BLaER1 (cell line): ENCODE measurements at regions not wholly inside any gene's neighbourhood (a gene's known extent, or its start where the extent isn't known, plus 50 kb on each side); places are given as distances from the start of the nearest gene placed in this dataset.

ENCODE experiments used
- H3K27ac ChIP-seq: shearing (Covaris generic); formaldehyde crosslinking; 2 replicates; pipeline ENCODE4 v1.8.1; 2022
- H3K27me3 ChIP-seq: shearing (Covaris generic); formaldehyde crosslinking; 2 replicates; pipeline ENCODE4 v1.8.1; 2022
- H3K36me3 ChIP-seq: shearing (Covaris generic); formaldehyde crosslinking; 2 replicates; pipeline ENCODE4 v1.8.1; 2022
- H3K4me1 ChIP-seq: shearing (Covaris generic); formaldehyde crosslinking; 2 replicates; pipeline ENCODE4 v1.8.1; 2022
- H3K4me2 ChIP-seq: shearing (Covaris generic); formaldehyde crosslinking; 2 replicates; pipeline ENCODE4 v1.8.1; 2022
- H3K4me3 ChIP-seq: shearing (Covaris generic); formaldehyde crosslinking; 2 replicates; pipeline ENCODE4 v1.8.1; 2022
- H3K9ac ChIP-seq: shearing (Covaris generic); formaldehyde crosslinking; 2 replicates; pipeline ENCODE4 v1.8.1; 2022
- H3K9me3 ChIP-seq: shearing (Covaris generic); formaldehyde crosslinking; 2 replicates; pipeline ENCODE4 v1.8.1; 2022
- H4K20me1 ChIP-seq: shearing (Covaris generic); formaldehyde crosslinking; 2 replicates; pipeline ENCODE4 v1.8.1; 2022
- Cebpa-rat ChIP-seq: shearing (Covaris generic); IDR thresholded peaks from 2 replicates; pipeline ENCODE4 v1.8.1; 2022

DNA sequence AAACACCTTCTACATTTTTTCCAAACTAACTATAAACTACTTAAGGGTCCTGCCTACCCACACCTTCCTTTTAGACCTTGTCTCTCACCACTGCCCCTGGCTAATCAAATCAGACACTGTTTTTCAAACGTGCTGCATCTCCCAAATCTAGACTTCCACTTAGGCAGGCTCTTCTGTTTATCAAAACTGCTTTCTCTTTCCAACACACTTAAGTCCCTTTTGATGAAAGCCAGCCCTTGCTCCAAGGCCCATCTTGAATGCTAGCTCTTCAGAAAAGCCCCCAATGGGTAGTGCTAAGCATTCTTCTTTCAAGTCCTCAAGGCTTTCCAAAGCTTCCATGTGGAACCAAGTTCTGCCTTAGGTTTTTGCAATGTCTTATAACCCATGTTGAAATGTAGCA is 888.3 kb downstream of the TUSC7 start:
- no peak for TF ChIP-seq Cebpa-rat
- Histone ChIP-seq H3K9me3 (no peaks in the 10 kb centered on the region), H3K27ac (no peak overlapping the region), H3K27me3 (no peaks in the 10 kb centered on the region), H3K4me2 (no peak overlapping the region), H3K36me3 (no peaks in the 10 kb centered on the region), H4K20me1 (no peaks in the 10 kb centered on the region), H3K9ac (no peak overlapping the region), H3K4me3 (no peak overlapping the region), H3K4me1 (peaks cover 14% of the 10 kb centered on the region)

- no peak overlapping the region for H3K27ac ChIP-seq
- no peaks in the 10 kb centered on the region for H4K20me1 ChIP-seq
- no peaks in the 10 kb centered on the region for H3K27me3 ChIP-seq
- peaks cover 35% of the 10 kb centered on the region for H3K4me1 ChIP-seq
- H3K4me2 ChIP-seq: no peak overlapping the region
- H3K4me3 ChIP-seq: no peak overlapping the region
- H3K9me3 ChIP-seq: no peaks in the 10 kb centered on the region
- H3K9ac ChIP-seq: no peak overlapping the region
- no peaks in the 10 kb centered on the region for H3K36me3 ChIP-seq
- TF ChIP-seq Cebpa-rat: no peak
Measured at GRCh38 chr3:117600112-117600511, 890.5 kb downstream of the TUSC7 start.

DNA sequence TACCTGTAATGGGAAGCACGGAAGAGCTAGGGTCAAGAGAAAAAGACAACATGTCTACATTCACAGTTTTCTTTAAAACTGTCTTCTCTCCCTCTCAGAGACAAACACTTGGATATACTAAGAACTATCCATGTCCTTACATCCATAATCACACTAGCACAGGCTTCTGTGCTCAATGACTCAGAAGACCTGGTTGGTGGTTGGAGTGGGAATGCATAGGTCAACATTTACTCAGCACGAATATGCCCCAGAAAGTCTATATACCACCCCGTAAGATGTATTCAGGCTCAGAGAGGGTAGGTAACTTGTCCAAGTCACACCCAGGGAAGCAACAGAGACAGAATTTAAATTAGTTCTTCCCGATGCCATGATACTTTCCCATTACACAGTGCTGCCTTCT is 891.1 kb downstream of the TUSC7 start:
- Histone ChIP-seq H3K27me3 (no peaks in the 10 kb centered on the region), H3K4me2 (no peak overlapping the region), H3K9me3 (no peaks in the 10 kb centered on the region), H4K20me1 (no peaks in the 10 kb centered on the region), H3K27ac (no peak overlapping the region), H3K36me3 (no peaks in the 10 kb centered on the region), H3K9ac (no peak overlapping the region), H3K4me1 (peaks cover 35% of the 10 kb centered on the region), H3K4me3 (no peak overlapping the region)
- no peak for TF ChIP-seq Cebpa-rat

DNA sequence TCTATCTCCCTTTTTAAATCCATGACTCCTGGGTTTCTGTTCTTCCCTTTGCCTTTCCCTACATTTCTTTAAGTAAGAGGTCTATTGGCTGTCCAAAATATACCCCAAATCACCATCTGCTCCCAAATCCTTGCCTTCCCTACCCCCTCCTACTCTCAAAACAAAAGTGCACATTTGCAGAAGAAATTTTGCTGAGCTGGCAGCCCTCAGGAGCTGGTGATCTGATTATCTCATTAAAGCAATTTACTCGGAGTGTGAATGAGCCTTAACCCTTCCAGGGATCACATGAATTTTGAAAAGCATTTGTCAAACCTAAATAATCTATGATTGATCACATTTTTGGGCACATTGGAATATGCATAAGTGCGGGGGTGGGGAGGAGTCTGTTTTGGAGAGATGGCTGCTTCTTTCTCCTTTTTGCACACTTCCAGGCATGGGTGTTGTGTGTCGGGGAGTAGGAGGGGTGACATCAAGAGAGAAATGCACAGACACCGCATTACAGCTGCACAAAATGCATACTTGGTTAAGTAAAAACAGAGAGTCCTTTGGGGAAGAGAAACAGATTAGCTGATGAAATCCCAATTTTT is 892.6 kb downstream of the TUSC7 start:
- peak overlapping the region; percentile 76 for H3K4me2 ChIP-seq
- TF ChIP-seq Cebpa-rat: no peak
- H4K20me1 ChIP-seq: no peaks in the 10 kb centered on the region
- no peaks in the 10 kb centered on the region for H3K36me3 ChIP-seq
- H3K27ac ChIP-seq: no peak overlapping the region
- H3K4me1 ChIP-seq: peaks cover 35% of the 10 kb centered on the region
- no peaks in the 10 kb centered on the region for H3K27me3 ChIP-seq
- H3K9ac ChIP-seq: no peak overlapping the region
- H3K4me3 ChIP-seq: no peak overlapping the region
- no peaks in the 10 kb centered on the region for H3K9me3 ChIP-seq

- H3K36me3 ChIP-seq: no peaks in the 10 kb centered on the region
- peak overlapping the region; percentile 76 for H3K4me2 ChIP-seq
Measured at GRCh38 chr3:117603097-117603496, 893.5 kb downstream of the TUSC7 start.

GRCh38 chr3:117606866-117607265 is 897.3 kb downstream of the TUSC7 start:
- no peak overlapping the region for H3K4me2 ChIP-seq
- H3K27ac ChIP-seq: no peak overlapping the region
- no peaks in the 10 kb centered on the region for H3K27me3 ChIP-seq
- TF ChIP-seq Cebpa-rat: no peak
- no peaks in the 10 kb centered on the region for H4K20me1 ChIP-seq
- H3K36me3 ChIP-seq: no peaks in the 10 kb centered on the region
- H3K9ac ChIP-seq: no peak overlapping the region
- peaks cover 9% of the 10 kb centered on the region; the same call in 1 of the 2 replicates for H3K9me3 ChIP-seq
- no peak overlapping the region for H3K4me3 ChIP-seq
- peaks cover 29% of the 10 kb centered on the region for H3K4me1 ChIP-seq

More at GRCh38 chr3:117603097-117603496, 893.5 kb downstream of the TUSC7 start:
- Histone ChIP-seq H3K4me3 (no peak overlapping the region), H3K9me3 (no peaks in the 10 kb centered on the region), H3K27ac (0 out of 2 replicates have a peak overlapping the region, but pooled peaks have one; percentile 13), H3K9ac (no peak overlapping the region), H4K20me1 (no peaks in the 10 kb centered on the region), H3K4me1 (peaks cover 35% of the 10 kb centered on the region), H3K27me3 (no peaks in the 10 kb centered on the region)
- no peak for TF ChIP-seq Cebpa-rat

DNA sequence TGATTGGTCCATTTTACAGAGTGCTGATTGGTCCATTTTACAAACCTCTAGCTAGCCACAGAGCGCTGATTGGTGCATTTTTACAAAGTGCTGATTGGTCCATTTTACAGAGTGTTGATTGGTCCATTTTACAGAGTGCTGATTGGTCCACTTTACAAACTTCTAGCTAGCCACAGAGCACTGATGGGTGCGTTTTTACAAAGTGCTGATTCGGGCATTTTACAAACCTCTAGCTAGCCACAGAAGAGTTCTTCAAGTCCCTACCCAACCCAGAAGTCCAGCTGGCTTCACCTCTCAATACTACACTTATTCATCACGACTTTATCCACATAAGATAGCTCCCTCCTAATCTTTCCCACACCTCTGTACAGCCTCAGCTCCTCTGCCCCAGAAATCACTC is 899.8 kb downstream of the TUSC7 start:
- H4K20me1 ChIP-seq: no peaks in the 10 kb centered on the region
- no peak overlapping the region for H3K4me3 ChIP-seq
- peaks cover 9% of the 10 kb centered on the region; the same call in 1 of the 2 replicates for H3K9me3 ChIP-seq
- H3K36me3 ChIP-seq: no peaks in the 10 kb centered on the region
- H3K9ac ChIP-seq: no peak overlapping the region
- no peak overlapping the region for H3K4me2 ChIP-seq
- no peaks in the 10 kb centered on the region for H3K27me3 ChIP-seq
- peaks cover 7% of the 10 kb centered on the region for H3K4me1 ChIP-seq
- no peak for TF ChIP-seq Cebpa-rat
- no peak overlapping the region for H3K27ac ChIP-seq

GRCh38 chr3:117610156-117610555 is 900.6 kb downstream of the TUSC7 start:
- no peak overlapping the region for H3K9ac ChIP-seq
- H3K9me3 ChIP-seq: peaks cover 9% of the 10 kb centered on the region; the same call in 1 of the 2 replicates
- no peaks in the 10 kb centered on the region for H4K20me1 ChIP-seq
- H3K4me1 ChIP-seq: no peaks in the 10 kb centered on the region
- no peak for TF ChIP-seq Cebpa-rat
- H3K27ac ChIP-seq: no peak overlapping the region
- H3K4me2 ChIP-seq: no peak overlapping the region
- no peak overlapping the region for H3K4me3 ChIP-seq
- H3K27me3 ChIP-seq: no peaks in the 10 kb centered on the region
- no peaks in the 10 kb centered on the region for H3K36me3 ChIP-seq

DNA sequence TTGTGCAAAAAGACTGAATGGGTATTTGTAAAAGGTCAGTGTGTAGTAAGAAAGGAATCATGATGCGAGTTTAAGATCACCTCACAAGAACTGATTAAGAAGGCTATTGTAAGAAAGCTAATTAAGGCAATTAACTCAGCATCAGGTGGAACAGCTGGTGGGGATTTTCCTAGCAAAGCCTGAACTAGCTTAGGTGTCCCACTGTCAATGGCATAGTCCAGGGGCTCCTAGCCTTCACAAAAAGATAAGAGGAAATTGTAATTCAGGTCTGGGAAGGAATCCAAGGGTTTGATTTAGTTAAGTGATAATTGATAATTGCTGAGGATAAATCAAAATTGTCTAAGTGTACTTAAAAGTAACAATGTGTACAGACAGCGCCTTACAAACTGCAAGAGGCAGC is 901.6 kb downstream of the TUSC7 start:
- Histone ChIP-seq H3K4me1 (no peaks in the 10 kb centered on the region), H3K9ac (no peak overlapping the region), H3K4me3 (no peak overlapping the region), H3K9me3 (peaks cover 9% of the 10 kb centered on the region; the same call in 1 of the 2 replicates), H3K36me3 (no peaks in the 10 kb centered on the region), H3K27ac (no peak overlapping the region), H4K20me1 (no peaks in the 10 kb centered on the region), H3K4me2 (no peak overlapping the region), H3K27me3 (no peaks in the 10 kb centered on the region)
- TF ChIP-seq Cebpa-rat: no peak

GRCh38 chr3:117616227-117616626 is 906.6 kb downstream of the TUSC7 start:
- Histone ChIP-seq H3K9ac (no peak overlapping the region), H4K20me1 (no peaks in the 10 kb centered on the region), H3K27me3 (no peaks in the 10 kb centered on the region), H3K9me3 (no peaks in the 10 kb centered on the region), H3K4me1 (no peaks in the 10 kb centered on the region), H3K4me2 (no peak overlapping the region), H3K4me3 (no peak overlapping the region), H3K36me3 (no peaks in the 10 kb centered on the region), H3K27ac (no peak overlapping the region)
- no peak for TF ChIP-seq Cebpa-rat

DNA sequence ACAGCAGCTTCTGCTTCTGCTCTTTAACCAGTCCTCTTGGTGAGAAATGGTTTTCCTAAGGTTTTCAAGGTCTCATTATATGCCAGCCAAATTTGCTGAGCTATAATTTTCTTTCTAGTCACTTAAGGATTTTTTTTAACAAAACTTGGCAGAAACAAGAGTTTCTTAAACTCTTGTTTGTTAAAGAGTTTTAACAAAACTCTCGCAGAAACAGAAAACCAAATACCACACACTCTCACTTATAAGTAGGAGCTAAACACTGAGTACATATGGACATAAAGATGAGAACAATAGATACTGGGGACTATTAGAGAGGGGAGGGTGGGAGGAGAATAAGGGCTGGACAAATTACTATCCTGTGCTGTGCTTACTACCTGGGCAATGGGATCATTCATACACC is 908.3 kb downstream of the TUSC7 start:
- Histone ChIP-seq H3K9me3 (no peaks in the 10 kb centered on the region), H3K36me3 (no peaks in the 10 kb centered on the region), H3K27ac (no peak overlapping the region), H3K27me3 (no peaks in the 10 kb centered on the region), H3K4me2 (no peak overlapping the region), H3K9ac (no peak overlapping the region), H3K4me3 (no peak overlapping the region), H4K20me1 (no peaks in the 10 kb centered on the region), H3K4me1 (peaks cover 8% of the 10 kb centered on the region)
- no peak for TF ChIP-seq Cebpa-rat
